ENCODE measurements at regions not wholly inside any gene's neighbourhood (a gene's known extent, or its start where the extent isn't known, plus 50 kb on each side); places are given as distances from the start of the nearest gene placed in this dataset.
"Not testable (repeated sequence)": the region's sequence is repeated elsewhere in the genome, so short reads cannot be mapped to it uniquely, and the experiment has no call there.

- in situ Hi-C loops (cut with HindIII; ENCODE audit: low sequenced_read_pairs), result no loop called here
- DNase-seq (ENCODE audit: low spot score), result no peak
These were observed 331.8 kb upstream of the MYT1L start for GRCh38 chr2:2662847-2663356.

DNA sequence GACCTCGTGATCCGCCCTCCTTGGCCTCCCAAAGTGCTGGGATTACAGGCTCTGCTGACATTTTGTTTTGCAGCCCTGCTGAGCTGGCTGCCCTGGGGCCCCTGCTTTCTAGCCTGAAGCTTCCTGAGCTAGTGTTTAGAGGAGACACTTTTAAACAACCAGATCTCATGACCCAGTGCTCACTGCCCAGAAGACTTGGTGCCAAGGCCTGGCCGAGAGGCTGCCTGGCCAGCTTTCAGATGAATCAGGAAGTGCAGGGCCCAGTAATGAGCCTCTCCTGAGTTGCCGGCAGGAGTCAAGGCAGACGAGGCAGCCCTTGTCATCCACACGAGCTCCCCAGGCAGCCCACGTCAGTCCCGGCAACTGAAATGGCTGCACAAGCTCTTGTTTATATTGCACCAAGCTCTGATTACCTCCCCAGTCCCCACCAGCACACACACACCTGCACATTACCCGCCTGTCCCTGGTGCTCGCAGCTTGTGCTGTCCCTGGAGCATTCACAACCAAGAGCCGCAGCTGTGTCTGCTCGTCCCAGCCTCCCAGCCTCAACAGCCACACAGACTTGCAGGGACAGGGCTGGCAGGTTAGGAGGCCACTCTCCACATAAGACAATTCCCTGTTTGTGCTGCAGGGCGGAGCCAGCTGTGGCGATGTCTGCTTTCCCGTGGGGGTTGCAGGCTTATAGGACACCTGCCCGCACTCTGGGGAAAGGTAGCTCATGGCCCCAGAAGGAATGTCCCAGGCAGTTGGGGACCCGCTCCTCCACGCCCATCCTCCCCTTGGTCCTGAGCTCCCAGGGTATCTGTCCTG, 331.2 kb upstream of the MYT1L start:
- in situ Hi-C loops (cut with HindIII; ENCODE audit: low sequenced_read_pairs), result no loop called here
- peak; percentile 89 for DNase-seq (ENCODE audit: low spot score)

GRCh38 chr2:2660789-2661355, 329.8 kb upstream of the MYT1L start:
- no peak for DNase-seq (ENCODE audit: low spot score)
- in situ Hi-C loops (cut with HindIII; ENCODE audit: low sequenced_read_pairs), result no loop called here

- in situ Hi-C loops (cut with HindIII; ENCODE audit: low sequenced_read_pairs), result no loop called here
- DNase-seq (ENCODE audit: low spot score), result no peak
These were observed 326.3 kb upstream of the MYT1L start for GRCh38 chr2:2657121-2657962.

GRCh38 chr2:2656115-2657011, 325.3 kb upstream of the MYT1L start:
- DNase-seq (ENCODE audit: low spot score), result no peak
- in situ Hi-C loops (cut with HindIII; ENCODE audit: low sequenced_read_pairs), result no loop called here

GRCh38 chr2:2655453-2656114, 324.5 kb upstream of the MYT1L start:
- in situ Hi-C loops (cut with HindIII; ENCODE audit: low sequenced_read_pairs), result no loop called here
- DNase-seq (ENCODE audit: low spot score), result no peak

DNA sequence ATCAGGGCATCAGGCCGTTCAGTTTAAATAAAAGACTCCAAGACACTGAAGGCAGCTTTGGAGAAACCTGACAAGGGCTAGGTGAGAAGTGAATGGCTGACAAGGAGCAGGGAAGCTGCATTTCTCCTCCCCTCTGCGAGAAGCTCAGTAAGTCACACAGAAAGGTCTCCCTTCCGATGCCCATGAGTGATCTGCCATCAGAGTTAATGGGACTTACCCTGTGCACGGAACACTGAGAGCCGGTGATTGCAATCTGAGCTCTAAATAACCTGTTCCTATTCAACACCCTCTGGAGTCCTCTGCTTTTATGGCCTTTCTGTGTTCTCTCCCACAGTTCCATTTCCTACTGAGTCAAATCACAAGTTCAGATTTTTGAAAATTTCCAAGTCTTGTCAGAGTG, 322.2 kb upstream of the MYT1L start:
- in situ Hi-C loops (cut with HindIII; ENCODE audit: low sequenced_read_pairs), result no loop called here

DNA sequence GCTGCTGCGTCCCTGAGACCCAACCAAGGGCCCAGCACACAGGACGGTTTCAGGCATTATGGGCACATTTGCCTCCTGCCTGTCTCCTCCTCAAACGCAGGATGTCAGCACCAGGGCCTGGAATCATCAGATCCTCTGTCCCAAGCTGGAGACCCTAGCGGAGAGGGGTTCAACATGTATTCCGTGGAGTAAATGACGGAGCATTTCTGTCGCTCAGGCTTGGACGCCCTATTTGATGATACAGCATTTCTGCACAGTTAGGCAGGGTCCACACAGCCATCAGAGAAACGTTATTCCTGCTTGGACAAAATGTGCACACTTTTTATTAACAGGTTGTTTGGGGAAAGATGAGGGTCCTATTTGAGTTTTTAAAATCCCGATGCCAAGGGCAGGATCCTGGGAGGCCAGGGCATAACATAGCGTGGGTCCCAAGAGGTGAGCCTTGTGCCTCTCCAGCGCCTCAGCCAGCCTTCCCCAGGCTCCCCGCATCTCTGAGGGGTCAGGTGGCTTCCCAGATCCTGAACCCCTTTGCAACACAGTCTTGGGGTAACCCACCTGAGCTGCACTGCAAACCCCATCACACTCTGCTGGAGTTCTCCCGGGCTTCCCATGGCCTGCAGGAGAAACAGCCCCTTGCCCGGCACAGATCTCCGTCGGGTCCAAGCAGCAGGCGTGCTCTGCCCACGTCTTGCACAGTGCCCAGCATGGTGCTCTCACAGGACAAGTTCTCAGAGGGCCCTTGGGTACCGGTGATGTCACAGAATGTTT, 319.7 kb upstream of the MYT1L start:
- DNase-seq (ENCODE audit: low spot score), result no peak
- in situ Hi-C loops (cut with HindIII; ENCODE audit: low sequenced_read_pairs), result no loop called here

More for the DNA sequence above, 322.2 kb upstream of the MYT1L start:
- DNase-seq (ENCODE audit: low spot score), result no peak

DNA sequence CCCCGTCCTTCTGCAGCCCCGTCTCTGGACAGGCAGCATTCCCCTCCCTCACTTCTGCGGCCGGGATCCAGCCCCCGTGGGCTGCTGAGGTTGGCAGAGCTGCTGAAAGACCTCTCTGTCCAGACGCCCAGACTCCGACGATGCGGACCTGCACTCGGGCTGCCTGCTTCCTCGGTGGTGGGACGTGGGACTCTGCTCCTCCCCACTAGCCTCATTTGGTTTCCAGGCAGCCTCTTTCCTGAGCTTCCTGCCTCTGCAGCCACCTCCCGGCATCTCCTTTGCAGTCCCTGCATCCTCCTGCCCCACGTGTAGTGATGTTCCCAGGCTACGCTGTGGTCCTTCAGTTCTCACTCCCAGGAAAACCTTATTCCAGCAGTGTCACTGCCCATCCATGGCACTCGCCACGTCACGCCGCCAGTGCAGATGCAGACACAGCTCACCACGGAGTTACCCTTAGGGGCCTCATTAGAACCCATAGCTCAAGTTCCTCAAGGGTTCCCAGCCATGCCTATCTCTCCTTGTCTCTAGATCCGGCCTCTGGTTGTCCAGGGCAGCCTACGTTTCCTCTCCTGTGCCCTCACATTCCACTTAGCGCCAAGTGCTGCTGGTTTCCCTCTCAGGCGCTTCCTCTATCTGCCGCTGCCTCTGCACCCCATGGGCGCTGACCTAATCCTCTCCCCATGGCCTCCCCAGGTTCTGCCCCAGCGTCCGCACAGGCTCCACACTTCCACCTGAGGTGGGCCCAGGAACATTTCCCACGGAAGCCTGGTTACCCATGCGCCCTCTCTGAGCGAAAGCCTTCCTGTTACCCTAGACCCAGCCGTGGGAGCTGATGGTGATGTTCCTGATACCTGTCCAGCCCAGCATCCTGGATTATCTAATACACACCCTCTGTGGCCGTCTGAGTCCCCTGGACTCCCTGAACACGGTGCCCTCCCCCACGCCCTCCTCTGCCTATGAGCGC, 318.3 kb upstream of the MYT1L start:
- no peak for DNase-seq (ENCODE audit: low spot score)
- in situ Hi-C loops (cut with HindIII; ENCODE audit: low sequenced_read_pairs), result no loop called here

DNA sequence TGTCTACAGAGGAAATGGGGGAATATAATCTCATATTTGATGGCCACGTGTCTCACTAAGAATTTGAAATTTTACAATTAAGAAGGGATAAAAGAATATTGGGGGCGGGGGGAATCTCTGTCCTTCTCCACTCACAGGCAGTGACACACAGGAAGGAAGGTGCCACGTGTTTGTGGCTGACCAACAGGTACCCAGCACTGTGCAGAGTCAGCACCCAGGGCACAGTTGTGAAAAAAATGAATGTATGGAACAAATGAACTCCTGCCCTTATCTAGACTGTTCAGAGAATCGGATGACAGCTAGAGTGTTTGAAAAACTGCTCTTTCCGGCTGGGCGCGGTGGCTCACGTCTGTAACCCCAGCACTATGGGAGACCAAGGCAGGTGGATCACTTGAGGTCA, 317.0 kb upstream of the MYT1L start:
- no peak for DNase-seq (ENCODE audit: low spot score)
- in situ Hi-C loops (cut with HindIII; ENCODE audit: low sequenced_read_pairs), result no loop called here

DNA sequence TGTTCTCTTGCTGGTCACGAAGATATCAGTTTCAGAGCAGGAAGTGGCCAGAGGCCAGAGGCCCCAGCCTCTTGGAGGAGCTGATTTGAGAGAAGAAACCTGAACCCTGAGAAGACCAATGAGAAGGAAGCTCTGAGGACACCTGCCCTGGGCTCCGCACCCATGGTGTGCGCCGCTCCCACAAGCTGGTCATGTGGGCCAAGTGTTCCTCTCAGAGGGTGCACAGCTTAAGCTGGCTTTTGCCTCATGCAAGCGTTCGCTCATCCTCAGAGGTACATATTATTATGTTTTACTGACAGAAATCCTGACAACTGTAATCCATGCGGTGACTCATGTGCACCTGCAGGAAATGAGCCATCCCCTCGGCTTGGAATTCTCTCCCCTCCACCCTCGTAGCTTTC, 316.1 kb upstream of the MYT1L start:
- DNase-seq (ENCODE audit: low spot score), result no peak
- in situ Hi-C loops (cut with HindIII; ENCODE audit: low sequenced_read_pairs), result no loop called here

GRCh38 chr2:2646433-2647051, 315.5 kb upstream of the MYT1L start:
- in situ Hi-C loops (cut with HindIII; ENCODE audit: low sequenced_read_pairs), result no loop called here
- DNase-seq (ENCODE audit: low spot score), result no peak

DNA sequence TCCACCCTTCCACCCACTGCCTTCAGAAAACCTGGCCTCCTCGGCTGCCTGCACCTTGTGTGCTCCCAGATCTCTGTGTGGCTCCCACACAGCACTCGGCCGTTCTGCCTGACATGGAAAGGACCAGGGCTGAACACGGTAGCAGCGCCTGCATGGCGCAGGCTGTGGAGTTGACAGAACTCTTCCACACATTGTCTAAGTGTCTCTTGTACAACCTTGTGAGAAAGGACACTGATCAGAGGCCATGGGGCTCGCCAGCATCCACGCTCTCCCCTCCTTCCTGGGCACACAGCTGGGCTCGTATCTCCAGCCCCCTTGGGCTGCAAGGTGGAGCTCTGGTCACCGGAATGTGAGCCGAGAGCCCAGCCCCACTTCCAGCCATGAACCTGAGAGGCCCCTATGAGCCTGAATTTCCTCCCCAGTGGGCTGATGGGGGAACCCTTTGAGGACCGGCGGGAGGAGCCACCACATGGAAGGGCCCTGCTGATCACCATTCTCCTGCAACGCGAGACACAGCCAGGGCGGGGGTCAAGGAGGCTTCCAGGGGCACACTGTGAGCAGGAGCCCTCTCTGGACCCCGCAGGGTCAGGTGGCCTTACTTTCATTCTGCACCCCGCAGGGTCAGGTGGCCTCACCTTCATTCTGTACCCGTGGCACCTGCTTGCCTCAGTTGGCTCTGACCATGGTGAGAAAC, 314.2 kb upstream of the MYT1L start:
- in situ Hi-C loops (cut with HindIII; ENCODE audit: low sequenced_read_pairs), result no loop called here
- DNase-seq (ENCODE audit: low spot score), result no peak

- DNase-seq (ENCODE audit: low spot score); in situ Hi-C loops (cut with HindIII; ENCODE audit: low sequenced_read_pairs): not testable (repeated sequence)
These were observed 313.7 kb upstream of the MYT1L start for GRCh38 chr2:2644751-2645150.

GRCh38 chr2:2644040-2644439, 313.0 kb upstream of the MYT1L start:
- no peak for DNase-seq (ENCODE audit: low spot score)

More at GRCh38 chr2:2644040-2644439, 313.0 kb upstream of the MYT1L start:
- in situ Hi-C loops (cut with HindIII; ENCODE audit: low sequenced_read_pairs), result no loop called here
